ENCODE measurements at regions not wholly inside any gene's neighbourhood (a gene's known extent, or its start where the extent isn't known, plus 50 kb on each side); places are given as distances from the start of the nearest gene placed in this dataset.

GRCh38 chr20:50379991-50380696 is 130.0 kb upstream of the PTPN1 start:
- no peak for DNase-seq

GRCh38 chr20:50380697-50381040 is 129.5 kb upstream of the PTPN1 start:
- no peak for DNase-seq

- DNase-seq: no peak
These were observed 129.0 kb upstream of the PTPN1 start for GRCh38 chr20:50381075-50381732.

- peak; percentile 32 for DNase-seq
These were observed 128.2 kb upstream of the PTPN1 start for GRCh38 chr20:50381771-50382593.

GRCh38 chr20:50385733-50386640 is 124.2 kb upstream of the PTPN1 start:
- peak; percentile 76 for DNase-seq

- DNase-seq: no peak
These were observed 123.6 kb upstream of the PTPN1 start for GRCh38 chr20:50386641-50386960.

- no peak for DNase-seq
These were observed 122.8 kb upstream of the PTPN1 start for GRCh38 chr20:50387218-50387995.

- DNase-seq: no peak
These were observed 122.2 kb upstream of the PTPN1 start for GRCh38 chr20:50387996-50388332.

GRCh38 chr20:50388733-50389437 is 121.3 kb upstream of the PTPN1 start:
- DNase-seq: no peak

- no peak for DNase-seq
These were observed 120.8 kb upstream of the PTPN1 start for GRCh38 chr20:50389438-50389807.

- DNase-seq: no peak
These were observed 120.1 kb upstream of the PTPN1 start for GRCh38 chr20:50389808-50390684.

GRCh38 chr20:50390685-50391443 is 119.3 kb upstream of the PTPN1 start:
- no peak for DNase-seq

- DNase-seq: no peak
These were observed 118.6 kb upstream of the PTPN1 start for GRCh38 chr20:50391444-50392137.

GRCh38 chr20:50392138-50392866 is 117.9 kb upstream of the PTPN1 start:
- DNase-seq: no peak

GRCh38 chr20:50393242-50393641 is 116.9 kb upstream of the PTPN1 start:
- DNase-seq: no peak

- DNase-seq: no peak
These were observed 116.1 kb upstream of the PTPN1 start for GRCh38 chr20:50393990-50394561.

GRCh38 chr20:50394569-50394968 is 115.6 kb upstream of the PTPN1 start:
- no peak for DNase-seq

GRCh38 chr20:50395251-50395729 is 114.9 kb upstream of the PTPN1 start:
- no peak for DNase-seq
